WTC11 (cell line): ENCODE measurements at regions not wholly inside any gene's neighbourhood (a gene's known extent, or its start where the extent isn't known, plus 50 kb on each side); places are given as distances from the start of the nearest gene placed in this dataset.

ENCODE experiments used
- ATAC-seq: fragments of 200-7000 bp; cut with Tn5 transposase; 2 replicates; pipeline ENCODE4 v1.10.0; 2021; ENCODE audit warnings: mild to moderate bottlenecking, moderate library complexity
- CTCF ChIA-PET: fragments of 300-600 bp; sonication (Branson Sonifier 250); formaldehyde crosslinking; loops from one replicate; lab custom pipeline; 2021; ENCODE audit warnings: antibody characterized with exemption; lab: Charles Lee
- POLR2A ChIA-PET: fragments of 350-600 bp; sonication (Branson Sonifier 250); formaldehyde crosslinking; loops from one replicate; lab custom pipeline; 2021; ENCODE audit warnings: antibody characterized with exemption; lab: Charles Lee
- DNase-seq: peaks from one replicate; pipeline ENCODE4 v3.0.0; 2021; ENCODE audit warnings: low spot score
- H3K27ac Mint-ChIP-seq: 2 replicates; pipeline ENCODE4 v1.8.0; 2021; ENCODE audit warnings: mixed read lengths
- H3K27me3 Mint-ChIP-seq: 2 replicates; pipeline ENCODE4 v1.8.0; 2021; ENCODE audit warnings: low read depth, mild to moderate bottlenecking, moderate library complexity, mixed read lengths
- H3K36me3 Mint-ChIP-seq: 2 replicates; pipeline ENCODE4 v1.8.0; 2021; ENCODE audit warnings: mixed read lengths
- H3K4me1 Mint-ChIP-seq: 2 replicates; pipeline ENCODE4 v1.8.0; 2022; ENCODE audit warnings: mixed read lengths
- H3K4me3 Mint-ChIP-seq: 2 replicates; pipeline ENCODE4 v1.8.0; 2021; ENCODE audit warnings: mild to moderate bottlenecking, moderate library complexity, mixed read lengths
- H3K9me3 Mint-ChIP-seq: 2 replicates; pipeline ENCODE4 v1.8.0; 2021; ENCODE audit warnings: mixed read lengths
- ERG ChIP-seq: fragments of 250-450 bp; sonication (Bioruptor Pico); IDR thresholded peaks from 2 replicates; pipeline ENCODE4 v1.8.0; 2021; ENCODE audit warnings: mild to moderate bottlenecking
- HMGA2 ChIP-seq: fragments of 250-450 bp; sonication (Bioruptor Pico); IDR thresholded peaks from 2 replicates; pipeline ENCODE4 v1.4.0; 2021; ENCODE audit warnings: mild to moderate bottlenecking, moderate library complexity
- IRF2 ChIP-seq: sonication (generic); formaldehyde crosslinking; IDR thresholded peaks from 2 replicates; pipeline ENCODE4 v1.8.0; 2022; ENCODE audit warnings: low read depth, missing genetic modification reagents, borderline replicate concordance
- JAZF1 ChIP-seq: fragments of 250-450 bp; sonication (Bioruptor Pico); IDR thresholded peaks from 2 replicates; pipeline ENCODE4 v1.9.0; 2021; ENCODE audit warnings: moderate library complexity, mild to moderate bottlenecking, inconsistent platforms
- KAT7 ChIP-seq: sonication (generic); formaldehyde crosslinking; IDR thresholded peaks from 2 replicates; pipeline ENCODE4 v1.8.1; 2023; ENCODE audit warnings: missing genetic modification reagents, mild to moderate bottlenecking, borderline replicate concordance
- NFATC4 ChIP-seq: fragments of 250-450 bp; sonication (Bioruptor Pico); IDR thresholded peaks from 2 replicates; pipeline ENCODE4 v1.9.0; 2021; ENCODE audit warnings: mild to moderate bottlenecking
- NFE2L1 ChIP-seq: sonication (generic); formaldehyde crosslinking; IDR thresholded peaks from 2 replicates; pipeline ENCODE4 v1.8.1; 2023; ENCODE audit warnings: missing genetic modification reagents
- PRDM15 ChIP-seq: sonication (generic); formaldehyde crosslinking; IDR thresholded peaks from 2 replicates; pipeline ENCODE4 v1.8.0; 2022; ENCODE audit warnings: missing genetic modification reagents
- RELA ChIP-seq: sonication (generic); formaldehyde crosslinking; IDR thresholded peaks from 2 replicates; pipeline ENCODE4 v1.8.1; 2022; ENCODE audit warnings: missing genetic modification reagents, mild to moderate bottlenecking, borderline replicate concordance
- SMAD3 ChIP-seq: sonication (generic); formaldehyde crosslinking; IDR thresholded peaks from 2 replicates; pipeline ENCODE4 v1.8.0; 2022; ENCODE audit warnings: missing genetic modification reagents, mild to moderate bottlenecking, borderline replicate concordance
- TP53 ChIP-seq: sonication (generic); formaldehyde crosslinking; IDR thresholded peaks from 2 replicates; pipeline ENCODE4 v1.8.1; 2023; ENCODE audit warnings: mild to moderate bottlenecking, missing genetic modification reagents
- ZNF396 ChIP-seq: fragments of 250-450 bp; sonication (Bioruptor Pico); IDR thresholded peaks from 2 replicates; pipeline ENCODE4 v1.8.0; 2021; ENCODE audit warnings: mild to moderate bottlenecking, moderate library complexity, borderline replicate concordance
- ZNF512 ChIP-seq: sonication (generic); formaldehyde crosslinking; IDR thresholded peaks from 2 replicates; pipeline ENCODE4 v1.8.1; 2022; ENCODE audit warnings: missing genetic modification reagents, borderline replicate concordance
- TF ChIP-seq, protein P1 (sequence below): sonication (generic); formaldehyde crosslinking; IDR thresholded peaks from 2 replicates; pipeline ENCODE4 v1.8.0; 2022; ENCODE audit warnings: mild to moderate bottlenecking, missing genetic modification reagents
- TF ChIP-seq, protein P2 (sequence below): sonication (generic); formaldehyde crosslinking; IDR thresholded peaks from 2 replicates; pipeline ENCODE4 v1.8.0; 2022; ENCODE audit warnings: mild to moderate bottlenecking, missing genetic modification reagents
- TF ChIP-seq, protein P3 (sequence below): fragments of 250-450 bp; sonication (Bioruptor Pico); IDR thresholded peaks from 2 replicates; pipeline ENCODE4 v1.9.0; 2021; ENCODE audit warnings: mild to moderate bottlenecking
- TF ChIP-seq, protein P4 (sequence below): sonication (generic); formaldehyde crosslinking; IDR thresholded peaks from 2 replicates; pipeline ENCODE4 v1.8.1; 2022; ENCODE audit warnings: low read depth, missing genetic modification reagents, borderline replicate concordance
- TF ChIP-seq, protein P5 (sequence below): sonication (generic); formaldehyde crosslinking; IDR thresholded peaks from 2 replicates; pipeline ENCODE4 v1.8.1; 2023; ENCODE audit warnings: mild to moderate bottlenecking, moderate library complexity, missing genetic modification reagents
- TF ChIP-seq, protein P6 (sequence below): sonication (generic); formaldehyde crosslinking; IDR thresholded peaks from 2 replicates; pipeline ENCODE4 v1.8.1; 2022; ENCODE audit warnings: mild to moderate bottlenecking, missing genetic modification reagents, moderate library complexity, borderline replicate concordance
- TF ChIP-seq, protein P7 (sequence below): sonication (generic); formaldehyde crosslinking; IDR thresholded peaks from 2 replicates; pipeline ENCODE4 v1.8.1; 2023; ENCODE audit warnings: mild to moderate bottlenecking, missing genetic modification reagents

DNA sequence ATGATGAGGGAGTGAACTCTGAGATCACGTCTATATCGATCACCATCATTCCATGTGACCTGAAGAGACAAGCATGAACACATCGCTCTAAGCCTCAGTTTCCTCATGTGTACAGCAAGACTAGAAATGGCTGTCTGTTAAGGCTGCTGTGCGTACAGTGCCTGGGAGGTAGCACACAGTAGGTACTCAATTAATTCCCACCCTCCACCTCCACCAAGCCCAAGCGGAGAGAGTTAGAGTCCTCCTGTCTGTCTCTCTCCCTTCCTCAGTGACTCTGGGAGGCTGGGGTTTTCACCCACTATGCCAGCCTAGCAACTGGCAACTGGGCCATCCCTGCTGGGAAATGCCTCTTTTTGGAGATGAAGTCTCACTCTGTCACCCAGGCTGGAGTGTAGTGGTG is 318.3 kb upstream of the CCL2 start (continued):
- TF ChIP-seq, protein P1, sequence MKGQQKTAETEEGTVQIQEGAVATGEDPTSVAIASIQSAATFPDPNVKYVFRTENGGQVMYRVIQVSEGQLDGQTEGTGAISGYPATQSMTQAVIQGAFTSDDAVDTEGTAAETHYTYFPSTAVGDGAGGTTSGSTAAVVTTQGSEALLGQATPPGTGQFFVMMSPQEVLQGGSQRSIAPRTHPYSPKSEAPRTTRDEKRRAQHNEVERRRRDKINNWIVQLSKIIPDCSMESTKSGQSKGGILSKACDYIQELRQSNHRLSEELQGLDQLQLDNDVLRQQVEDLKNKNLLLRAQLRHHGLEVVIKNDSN (CRISPR knock-in tag) = no peak
- TF ChIP-seq ZNF512 (CRISPR knock-in tag) = no peak
- TF ChIP-seq SMAD3 (CRISPR knock-in tag) = no peak
- TF ChIP-seq, protein P2, sequence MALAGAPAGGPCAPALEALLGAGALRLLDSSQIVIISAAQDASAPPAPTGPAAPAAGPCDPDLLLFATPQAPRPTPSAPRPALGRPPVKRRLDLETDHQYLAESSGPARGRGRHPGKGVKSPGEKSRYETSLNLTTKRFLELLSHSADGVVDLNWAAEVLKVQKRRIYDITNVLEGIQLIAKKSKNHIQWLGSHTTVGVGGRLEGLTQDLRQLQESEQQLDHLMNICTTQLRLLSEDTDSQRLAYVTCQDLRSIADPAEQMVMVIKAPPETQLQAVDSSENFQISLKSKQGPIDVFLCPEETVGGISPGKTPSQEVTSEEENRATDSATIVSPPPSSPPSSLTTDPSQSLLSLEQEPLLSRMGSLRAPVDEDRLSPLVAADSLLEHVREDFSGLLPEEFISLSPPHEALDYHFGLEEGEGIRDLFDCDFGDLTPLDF (CRISPR knock-in tag) = no peak
- TF ChIP-seq, protein P3, sequence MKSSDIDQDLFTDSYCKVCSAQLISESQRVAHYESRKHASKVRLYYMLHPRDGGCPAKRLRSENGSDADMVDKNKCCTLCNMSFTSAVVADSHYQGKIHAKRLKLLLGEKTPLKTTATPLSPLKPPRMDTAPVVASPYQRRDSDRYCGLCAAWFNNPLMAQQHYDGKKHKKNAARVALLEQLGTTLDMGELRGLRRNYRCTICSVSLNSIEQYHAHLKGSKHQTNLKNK (CRISPR knock-in tag) = no peak
- TF ChIP-seq JAZF1 (CRISPR knock-in tag) = no peak
- TF ChIP-seq IRF2 (CRISPR knock-in tag) = no peak
- no peak for TF ChIP-seq NFATC4 (CRISPR knock-in tag)
- no peak for TF ChIP-seq RELA
- TF ChIP-seq, all 79 proteins: peak for 0

GRCh38 chr17:33939959-33940358 is 315.1 kb upstream of the CCL2 start:
- no peak overlapping the region for H3K27ac Mint-ChIP-seq
- POLR2A ChIA-PET = no interaction called here
- TF ChIP-seq NFE2L1 (CRISPR knock-in tag) (no peak), TP53 (CRISPR knock-in tag) (no peak), HMGA2 (no peak), KAT7 (CRISPR knock-in tag) (no peak), ZNF396 (CRISPR knock-in tag) (no peak), PRDM15 (no peak), ERG (CRISPR knock-in tag) (no peak)
- TF ChIP-seq, protein P4, sequence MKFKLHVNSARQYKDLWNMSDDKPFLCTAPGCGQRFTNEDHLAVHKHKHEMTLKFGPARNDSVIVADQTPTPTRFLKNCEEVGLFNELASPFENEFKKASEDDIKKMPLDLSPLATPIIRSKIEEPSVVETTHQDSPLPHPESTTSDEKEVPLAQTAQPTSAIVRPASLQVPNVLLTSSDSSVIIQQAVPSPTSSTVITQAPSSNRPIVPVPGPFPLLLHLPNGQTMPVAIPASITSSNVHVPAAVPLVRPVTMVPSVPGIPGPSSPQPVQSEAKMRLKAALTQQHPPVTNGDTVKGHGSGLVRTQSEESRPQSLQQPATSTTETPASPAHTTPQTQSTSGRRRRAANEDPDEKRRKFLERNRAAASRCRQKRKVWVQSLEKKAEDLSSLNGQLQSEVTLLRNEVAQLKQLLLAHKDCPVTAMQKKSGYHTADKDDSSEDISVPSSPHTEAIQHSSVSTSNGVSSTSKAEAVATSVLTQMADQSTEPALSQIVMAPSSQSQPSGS = no peak
- TF ChIP-seq, protein P5, sequence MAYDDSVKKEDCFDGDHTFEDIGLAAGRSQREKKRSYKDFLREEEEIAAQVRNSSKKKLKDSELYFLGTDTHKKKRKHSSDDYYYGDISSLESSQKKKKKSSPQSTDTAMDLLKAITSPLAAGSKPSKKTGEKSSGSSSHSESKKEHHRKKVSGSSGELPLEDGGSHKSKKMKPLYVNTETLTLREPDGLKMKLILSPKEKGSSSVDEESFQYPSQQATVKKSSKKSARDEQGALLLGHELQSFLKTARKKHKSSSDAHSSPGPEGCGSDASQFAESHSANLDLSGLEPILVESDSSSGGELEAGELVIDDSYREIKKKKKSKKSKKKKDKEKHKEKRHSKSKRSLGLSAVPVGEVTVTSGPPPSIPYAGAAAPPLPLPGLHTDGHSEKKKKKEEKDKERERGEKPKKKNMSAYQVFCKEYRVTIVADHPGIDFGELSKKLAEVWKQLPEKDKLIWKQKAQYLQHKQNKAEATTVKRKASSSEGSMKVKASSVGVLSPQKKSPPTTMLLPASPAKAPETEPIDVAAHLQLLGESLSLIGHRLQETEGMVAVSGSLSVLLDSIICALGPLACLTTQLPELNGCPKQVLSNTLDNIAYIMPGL (CRISPR knock-in tag) = no peak
- TF ChIP-seq, protein P6, sequence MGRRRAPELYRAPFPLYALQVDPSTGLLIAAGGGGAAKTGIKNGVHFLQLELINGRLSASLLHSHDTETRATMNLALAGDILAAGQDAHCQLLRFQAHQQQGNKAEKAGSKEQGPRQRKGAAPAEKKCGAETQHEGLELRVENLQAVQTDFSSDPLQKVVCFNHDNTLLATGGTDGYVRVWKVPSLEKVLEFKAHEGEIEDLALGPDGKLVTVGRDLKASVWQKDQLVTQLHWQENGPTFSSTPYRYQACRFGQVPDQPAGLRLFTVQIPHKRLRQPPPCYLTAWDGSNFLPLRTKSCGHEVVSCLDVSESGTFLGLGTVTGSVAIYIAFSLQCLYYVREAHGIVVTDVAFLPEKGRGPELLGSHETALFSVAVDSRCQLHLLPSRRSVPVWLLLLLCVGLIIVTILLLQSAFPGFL (CRISPR knock-in tag) = no peak
- TF ChIP-seq, protein P7, sequence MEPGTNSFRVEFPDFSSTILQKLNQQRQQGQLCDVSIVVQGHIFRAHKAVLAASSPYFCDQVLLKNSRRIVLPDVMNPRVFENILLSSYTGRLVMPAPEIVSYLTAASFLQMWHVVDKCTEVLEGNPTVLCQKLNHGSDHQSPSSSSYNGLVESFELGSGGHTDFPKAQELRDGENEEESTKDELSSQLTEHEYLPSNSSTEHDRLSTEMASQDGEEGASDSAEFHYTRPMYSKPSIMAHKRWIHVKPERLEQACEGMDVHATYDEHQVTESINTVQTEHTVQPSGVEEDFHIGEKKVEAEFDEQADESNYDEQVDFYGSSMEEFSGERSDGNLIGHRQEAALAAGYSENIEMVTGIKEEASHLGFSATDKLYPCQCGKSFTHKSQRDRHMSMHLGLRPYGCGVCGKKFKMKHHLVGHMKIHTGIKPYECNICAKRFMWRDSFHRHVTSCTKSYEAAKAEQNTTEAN (CRISPR knock-in tag) = no peak

More at GRCh38 chr17:33939959-33940358, 315.1 kb upstream of the CCL2 start:
- CTCF ChIA-PET = interaction anchor here (0.6 to 1.4 kb wide), 2 partner anchors 12 to 207 kb away, joined by 3 to 4 read pairs; no protein-coding TSS in a partner anchor
- H3K27me3 Mint-ChIP-seq = peaks cover 3% of the 10 kb centered on the region
- DNase-seq = no peak
- H3K36me3 Mint-ChIP-seq = no peaks in the 10 kb centered on the region
- no peak overlapping the region for H3K4me3 Mint-ChIP-seq
- peaks cover 19% of the 10 kb centered on the region for H3K4me1 Mint-ChIP-seq
- H3K9me3 Mint-ChIP-seq = no peaks in the 10 kb centered on the region
- no peak for ATAC-seq
